ENCODE measurements at regions not wholly inside any gene's neighbourhood (a gene's known extent, or its start where the extent isn't known, plus 50 kb on each side); places are given as distances from the start of the nearest gene placed in this dataset.

GRCh38 chr9:16158093-16158492 lies 605.2 kb downstream of the CCDC171 start:
- no peaks in the 10 kb centered on the region for H3K9me2 ChIP-seq (ENCODE audit: insufficient read depth, low read length)
- H4K20me1 ChIP-seq (ENCODE audit: insufficient read depth, low read length), result no peaks in the 10 kb centered on the region
- POLR2A ChIA-PET, result no interaction called here
- H3K9me3 ChIP-seq (ENCODE audit: low read length), result no peaks in the 10 kb centered on the region
- no peak for TF ChIP-seq EZH2phosphoT487 (IDR thresholded peaks at IDR 0.05; ENCODE audit: borderline replicate concordance, low read depth, low read length)
- TF ChIP-seq CTCF (conservative IDR thresholded peaks at IDR 0.05; ENCODE audit: low read length), result no peak
- H3K36me3 ChIP-seq (ENCODE audit: insufficient read depth, low read length), result no peaks in the 10 kb centered on the region
- H3K27ac ChIP-seq (ENCODE audit: low read depth, low read length, poor library complexity, severe bottlenecking), result no peak overlapping the region
- no peak for DNase-seq (ENCODE audit: low spot score)
- no TSS peak for BruUV-seq (replicated peaks)
- no peak overlapping the region for H3K4me3 ChIP-seq (ENCODE audit: low read depth, low read length, poor library complexity, severe bottlenecking)
- no peak overlapping the region for H3K4me2 ChIP-seq (ENCODE audit: low read length)
- H3K79me2 ChIP-seq (ENCODE audit: insufficient read depth, low read depth, low read length), result no peaks in the 10 kb centered on the region
- H3K4me1 ChIP-seq (ENCODE audit: insufficient read depth, low read length, poor library complexity, severe bottlenecking), result no peaks in the 10 kb centered on the region
- intact Hi-C loops (cut with micrococcal nuclease; ENCODE audit: unreplicated experiment), result no loop called here
- no peak overlapping the region for H2AFZ ChIP-seq (ENCODE audit: low read length)
- CTCF ChIA-PET (ENCODE audit: unreplicated experiment), result no interaction called here

- no peaks in the 10 kb centered on the region for H3K36me3 ChIP-seq (ENCODE audit: insufficient read depth, low read length)
- H4K20me1 ChIP-seq (ENCODE audit: insufficient read depth, low read length), result no peaks in the 10 kb centered on the region
- CTCF ChIA-PET (ENCODE audit: unreplicated experiment), result no interaction called here
- TF ChIP-seq CTCF (conservative IDR thresholded peaks at IDR 0.05; ENCODE audit: low read length), result no peak
- intact Hi-C loops (cut with micrococcal nuclease; ENCODE audit: unreplicated experiment), result no loop called here
- no peaks in the 10 kb centered on the region for H3K9me2 ChIP-seq (ENCODE audit: insufficient read depth, low read length)
- no peak overlapping the region for H2AFZ ChIP-seq (ENCODE audit: low read length)
- H3K27ac ChIP-seq (ENCODE audit: low read depth, low read length, poor library complexity, severe bottlenecking), result no peak overlapping the region
- no peak overlapping the region for H3K4me2 ChIP-seq (ENCODE audit: low read length)
- no peak for DNase-seq (ENCODE audit: low spot score)
- no peaks in the 10 kb centered on the region for H3K4me1 ChIP-seq (ENCODE audit: insufficient read depth, low read length, poor library complexity, severe bottlenecking)
- no peaks in the 10 kb centered on the region for H3K79me2 ChIP-seq (ENCODE audit: insufficient read depth, low read depth, low read length)
- no peak overlapping the region for H3K4me3 ChIP-seq (ENCODE audit: low read depth, low read length, poor library complexity, severe bottlenecking)
- no peaks in the 10 kb centered on the region for H3K9me3 ChIP-seq (ENCODE audit: low read length)
- no TSS peak for BruUV-seq (replicated peaks)
- POLR2A ChIA-PET, result no interaction called here
Observed at GRCh38 chr9:16161483-16161882, 608.6 kb downstream of the CCDC171 start.

GRCh38 chr9:16170119-16170518 lies 617.3 kb downstream of the CCDC171 start:
- H3K27ac ChIP-seq (ENCODE audit: low read depth, low read length, poor library complexity, severe bottlenecking), result no peak overlapping the region
- no peaks in the 10 kb centered on the region for H3K9me3 ChIP-seq (ENCODE audit: low read length)
- H3K4me2 ChIP-seq (ENCODE audit: low read length), result no peak overlapping the region
- ChIA-PET POLR2A (no interaction called here), CTCF (ENCODE audit: unreplicated experiment) (no interaction called here)
- intact Hi-C loops (cut with micrococcal nuclease; ENCODE audit: unreplicated experiment), result no loop called here
- no peaks in the 10 kb centered on the region for H3K36me3 ChIP-seq (ENCODE audit: insufficient read depth, low read length)
- no peak overlapping the region for H2AFZ ChIP-seq (ENCODE audit: low read length)
- no peaks in the 10 kb centered on the region for H3K79me2 ChIP-seq (ENCODE audit: insufficient read depth, low read depth, low read length)
- H4K20me1 ChIP-seq (ENCODE audit: insufficient read depth, low read length), result no peaks in the 10 kb centered on the region
- TF ChIP-seq EZH2phosphoT487 (IDR thresholded peaks at IDR 0.05; ENCODE audit: borderline replicate concordance, low read depth, low read length) (no peak), CTCF (conservative IDR thresholded peaks at IDR 0.05; ENCODE audit: low read length) (no peak)
- no peak overlapping the region for H3K4me3 ChIP-seq (ENCODE audit: low read depth, low read length, poor library complexity, severe bottlenecking)
- no peak for DNase-seq (ENCODE audit: low spot score)
- H3K4me1 ChIP-seq (ENCODE audit: insufficient read depth, low read length, poor library complexity, severe bottlenecking), result no peaks in the 10 kb centered on the region
- H3K9me2 ChIP-seq (ENCODE audit: insufficient read depth, low read length), result no peaks in the 10 kb centered on the region
- no TSS peak for BruUV-seq (replicated peaks)
